Gastrocnemius medialis (tissue), 4 donors: ENCODE measurements at regions not wholly inside any gene's neighbourhood (a gene's known extent, or its start where the extent isn't known, plus 50 kb on each side); places are given as distances from the start of the nearest gene placed in this dataset.
A peak's percentile ranks its signal among the peaks of the same experiment; 100 is the strongest.
"Not testable (repeated sequence)": the region's sequence is repeated elsewhere in the genome, so short reads cannot be mapped to it uniquely, and the experiment has no call there.

Experiments used
- ATAC-seq, 2 donors: fragments of 150-250 bp; one replicate each; pipeline ENCODE4 v1.9.1; 2016
- DNase-seq, 2 donors: peaks; one replicate each; pipeline ENCODE4 v3.0.0-alpha.2; 2019
- H3K27ac ChIP-seq, 4 donors: fragments of 200-600 bp; sonication (generic); 1 replicate in 1 of 4; 2 replicates in 3 of 4; pipeline ENCODE4 v1.5.1; 2016 to 2018; ENCODE audit warnings: mild to moderate bottlenecking in 2 of 4, moderate library complexity in 1 of 4
- H3K27me3 ChIP-seq, 3 donors: fragments of 200-600 bp; sonication (generic) in 2 of 3; 1 replicate in 1 of 3; 2 replicates in 2 of 3; pipeline versions ENCODE4 v1.5.1 to v1.6.0; 2016 to 2019; ENCODE audit warnings: mild to moderate bottlenecking in 1 of 3, moderate library complexity in 1 of 3
- H3K36me3 ChIP-seq, 2 donors: fragments of 200-600 bp; sonication (generic) in 1 of 2; one replicate each; pipeline ENCODE4 v1.5.1; 2017 to 2018
- H3K4me1 ChIP-seq, 2 donors: fragments of 200-600 bp; sonication (generic) in 1 of 2; one replicate each; pipeline ENCODE4 v1.5.1; 2016 to 2017; ENCODE audit warnings: mild to moderate bottlenecking in 2 of 2
- H3K4me3 ChIP-seq, 4 donors: fragments of 200-600 bp; sonication (generic) in 3 of 4; 1 replicate in 1 of 4; 2 replicates in 3 of 4; pipeline ENCODE4 v1.5.1; 2016 to 2019; ENCODE audit warnings: mild to moderate bottlenecking in 2 of 4
- H3K9me3 ChIP-seq, 3 donors: fragments of 200-600 bp; sonication (generic) in 2 of 3; 1 replicate in 1 of 3; 2 replicates in 2 of 3; pipeline ENCODE4 v1.5.1; 2016 to 2019
- POLR2A ChIP-seq, 2 donors: fragments of 450-650 bp; IDR thresholded peaks; one replicate each; pipeline ENCODE4 v1.6.1; 2017; ENCODE audit warnings: antibody characterized with exemption in 2 of 2, mild to moderate bottlenecking in 2 of 2, moderate library complexity in 2 of 2
- in situ Hi-C, 4 donors: fragments of 200-750 bp; cut with MboI; loops; one replicate each; pipeline versions ENCODE4 v1.15.0 to v1.8.0; 2017; ENCODE audit warnings: low sequenced_read_pairs in 4 of 4
- intact Hi-C: fragments of 100-400 bp; cut with DNase I; formaldehyde crosslinking; loops from one replicate; pipeline ENCODE4 v1.15.1; 2023; ENCODE audit warnings: low total_unique reads
- TF ChIP-seq, protein P1 (sequence below), 5 experiments: fragments of 450-650 bp in 3 of 5; fragments of 200-600 bp in 2 of 5; sonication (generic) in 2 of 5; IDR thresholded peaks in 4 of 5; conservative IDR thresholded peaks in 1 of 5; 1 replicate in 4 of 5; 2 replicates in 1 of 5; pipeline ENCODE4 v1.5.1; 2016 to 2019; ENCODE audit warnings: antibody characterized with exemption in 5 of 5, mild to moderate bottlenecking in 3 of 5, moderate library complexity in 3 of 5

DNA sequence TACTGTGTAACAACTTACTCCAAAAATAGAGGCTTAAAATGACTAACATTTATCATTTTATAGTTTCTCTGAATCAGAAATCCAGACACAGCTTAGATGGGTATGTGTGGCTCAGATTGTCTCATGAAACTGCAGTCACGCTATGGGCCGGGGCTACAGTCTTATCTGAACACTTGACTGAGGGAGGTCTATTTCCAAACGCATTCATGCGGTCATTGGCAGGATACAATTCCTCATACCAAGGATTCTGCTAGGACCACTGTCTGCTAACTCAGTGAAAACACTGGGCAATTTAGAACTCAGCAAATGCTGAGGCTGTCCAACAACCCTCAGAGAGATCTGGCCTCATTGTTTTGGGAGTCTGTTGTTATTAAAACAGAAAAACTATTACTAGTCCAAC, 178.6 kb downstream of the TBX15 start:
- no peak for DNase-seq
- in situ Hi-C loops (no loop called here), intact Hi-C loops (no loop called here)

DNA sequence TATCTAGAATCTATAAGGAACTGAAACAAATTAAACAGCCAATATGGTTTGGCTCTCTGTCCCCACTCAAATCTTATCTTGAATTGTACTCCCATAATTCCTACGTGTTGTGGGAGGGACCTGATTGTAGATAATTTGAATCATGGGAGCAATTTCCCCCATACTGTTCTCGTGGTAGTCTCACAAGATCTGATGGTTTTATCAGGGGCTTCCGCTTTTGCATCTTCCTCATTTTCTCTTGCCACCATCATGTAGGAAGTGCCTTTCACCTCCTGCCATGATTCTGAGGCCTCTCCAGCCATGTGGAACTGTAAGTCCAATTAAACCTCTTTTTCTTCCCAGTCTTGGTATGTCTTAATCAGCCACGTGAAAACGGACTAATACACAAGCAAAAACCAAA, 185.0 kb downstream of the TBX15 start:
- H3K27ac ChIP-seq, intact Hi-C loops, in situ Hi-C loops, H3K27me3 ChIP-seq, H3K4me3 ChIP-seq, H3K4me1 ChIP-seq, ATAC-seq, DNase-seq, H3K9me3 ChIP-seq, H3K36me3 ChIP-seq: not testable (repeated sequence)

More for the DNA sequence above, 178.6 kb downstream of the TBX15 start:
- no peaks in the 10 kb centered on the region for H3K4me1 ChIP-seq
- no peaks in the 10 kb centered on the region for H3K27me3 ChIP-seq
- no peaks in the 10 kb centered on the region for H3K9me3 ChIP-seq
- ATAC-seq, result no peak
- no peak overlapping the region for H3K4me3 ChIP-seq
- H3K27ac ChIP-seq, result no peak overlapping the region
- H3K36me3 ChIP-seq, result no peaks in the 10 kb centered on the region
- TF ChIP-seq, protein P1, sequence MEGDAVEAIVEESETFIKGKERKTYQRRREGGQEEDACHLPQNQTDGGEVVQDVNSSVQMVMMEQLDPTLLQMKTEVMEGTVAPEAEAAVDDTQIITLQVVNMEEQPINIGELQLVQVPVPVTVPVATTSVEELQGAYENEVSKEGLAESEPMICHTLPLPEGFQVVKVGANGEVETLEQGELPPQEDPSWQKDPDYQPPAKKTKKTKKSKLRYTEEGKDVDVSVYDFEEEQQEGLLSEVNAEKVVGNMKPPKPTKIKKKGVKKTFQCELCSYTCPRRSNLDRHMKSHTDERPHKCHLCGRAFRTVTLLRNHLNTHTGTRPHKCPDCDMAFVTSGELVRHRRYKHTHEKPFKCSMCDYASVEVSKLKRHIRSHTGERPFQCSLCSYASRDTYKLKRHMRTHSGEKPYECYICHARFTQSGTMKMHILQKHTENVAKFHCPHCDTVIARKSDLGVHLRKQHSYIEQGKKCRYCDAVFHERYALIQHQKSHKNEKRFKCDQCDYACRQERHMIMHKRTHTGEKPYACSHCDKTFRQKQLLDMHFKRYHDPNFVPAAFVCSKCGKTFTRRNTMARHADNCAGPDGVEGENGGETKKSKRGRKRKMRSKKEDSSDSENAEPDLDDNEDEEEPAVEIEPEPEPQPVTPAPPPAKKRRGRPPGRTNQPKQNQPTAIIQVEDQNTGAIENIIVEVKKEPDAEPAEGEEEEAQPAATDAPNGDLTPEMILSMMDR (IDR thresholded peaks at IDR 0.05 in 4 of 5, conservative IDR thresholded peaks at IDR 0.05 in 1 of 5), result no peak
- TF ChIP-seq POLR2A (IDR thresholded peaks at IDR 0.05), result no peak

DNA sequence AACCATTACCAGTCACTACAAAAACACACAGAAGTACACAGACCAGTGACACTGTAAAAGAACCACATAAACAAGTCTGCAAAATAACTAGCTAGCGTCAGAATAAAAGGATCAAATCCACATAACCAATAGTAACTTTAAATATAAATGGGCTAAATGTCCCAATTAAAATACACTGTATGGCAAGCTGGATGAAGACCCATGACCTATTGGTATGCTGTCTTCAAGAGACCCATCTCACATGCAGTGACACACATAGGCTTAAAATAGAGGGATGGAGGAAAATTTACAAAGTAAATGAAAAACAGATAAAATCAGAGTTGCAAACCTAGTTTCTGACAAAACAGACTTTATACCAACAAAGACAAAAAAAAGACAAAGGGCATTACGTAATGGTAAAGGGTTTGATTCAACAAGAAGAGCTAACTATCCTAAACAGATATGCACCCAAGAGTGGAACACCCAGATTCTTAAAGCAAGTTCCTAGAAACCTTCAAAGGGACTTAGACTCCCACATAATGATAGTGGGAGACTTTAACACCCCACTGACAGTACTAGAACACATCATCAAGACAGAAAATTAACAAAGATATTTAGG, 196.9 kb downstream of the TBX15 start:
- Histone ChIP-seq H3K36me3 (no peaks in the 10 kb centered on the region), H3K27me3 (no peaks in the 10 kb centered on the region), H3K4me3 (no peak overlapping the region), H3K4me1 (no peaks in the 10 kb centered on the region), H3K27ac (no peak overlapping the region), H3K9me3 (peaks cover 0 to 5% (median 0%) of the 10 kb centered on the region in 3 donors)
- TF ChIP-seq POLR2A (IDR thresholded peaks at IDR 0.05), result no peak
- TF ChIP-seq, protein P1 (IDR thresholded peaks at IDR 0.05 in 4 of 5, conservative IDR thresholded peaks at IDR 0.05 in 1 of 5), result no peak
- DNase-seq (no peak), ATAC-seq (no peak)
- in situ Hi-C loops, result loop anchor here in 1 of 4 donors (25.0 kb wide), 1 partner anchor 221 kb away; no protein-coding TSS in a partner anchor
- intact Hi-C loops, result no loop called here

DNA sequence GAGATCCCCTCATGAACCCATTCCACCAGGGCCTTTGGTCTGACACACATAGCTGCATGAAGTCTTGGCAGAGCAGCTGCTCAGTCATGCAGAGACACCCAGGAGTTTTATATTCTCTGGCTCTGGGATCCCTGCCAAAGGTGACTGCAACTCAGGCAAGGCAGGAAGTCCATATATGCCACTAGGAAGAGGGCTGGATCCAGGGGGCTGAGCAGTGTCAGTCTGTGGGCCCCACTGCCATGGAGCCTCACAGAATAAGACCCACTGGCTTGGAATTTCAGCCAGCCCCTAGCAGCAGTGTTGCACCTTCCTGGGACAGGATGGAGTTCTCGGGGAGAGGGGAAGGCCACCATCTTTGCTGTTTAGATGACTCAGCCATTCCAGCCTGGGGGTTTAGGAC, 199.7 kb downstream of the TBX15 start:
- in situ Hi-C loops, result loop anchor here in 1 of 4 donors (25.0 kb wide), 1 partner anchor 224 kb away; no protein-coding TSS in a partner anchor
- Histone ChIP-seq H3K36me3 (no peaks in the 10 kb centered on the region), H3K27me3 (no peaks in the 10 kb centered on the region), H3K9me3 (peaks cover 0 to 5% (median 0%) of the 10 kb centered on the region in 3 donors), H3K27ac (no peak overlapping the region), H3K4me3 (no peak overlapping the region), H3K4me1 (no peaks in the 10 kb centered on the region)
- DNase-seq (peak in 1 of 2 donors; percentile 31), ATAC-seq (peak in 1 of 2 donors; percentile 53)
- intact Hi-C loops, result no loop called here
- TF ChIP-seq, protein P1 (IDR thresholded peaks at IDR 0.05 in 4 of 5, conservative IDR thresholded peaks at IDR 0.05 in 1 of 5), result no peak
- no peak for TF ChIP-seq POLR2A (IDR thresholded peaks at IDR 0.05)

DNA sequence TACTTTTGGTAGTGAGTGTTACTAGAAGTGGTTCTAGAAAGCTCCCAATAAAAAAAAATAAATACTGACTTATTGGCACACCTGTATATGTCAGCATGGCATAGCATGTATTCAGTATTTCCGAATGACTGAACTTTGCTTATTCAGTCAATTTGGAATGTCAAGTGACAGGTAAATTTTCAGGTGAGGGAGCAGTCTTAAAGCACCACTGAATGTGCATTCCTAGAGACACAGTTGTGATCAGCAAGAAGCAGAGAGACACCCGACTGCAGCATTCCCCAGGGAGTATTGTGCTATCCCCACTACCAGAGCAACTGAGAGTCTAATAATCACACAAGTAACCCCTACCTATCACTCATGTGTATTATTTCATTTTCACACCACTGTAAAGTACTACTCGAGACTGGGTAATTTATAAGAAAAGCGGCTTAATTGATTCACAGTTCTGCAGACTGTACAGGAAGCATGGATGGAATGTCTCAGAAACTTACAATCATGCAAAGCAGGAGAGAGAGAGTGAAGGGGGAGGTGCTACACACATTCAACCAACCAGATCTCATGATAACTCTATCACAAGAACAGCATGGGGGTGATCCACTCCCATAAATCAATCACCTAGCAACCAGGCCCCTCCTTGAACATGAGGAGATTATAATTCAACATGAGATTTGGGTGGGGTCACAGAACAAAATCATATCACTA, 201.5 kb downstream of the TBX15 start:
- no peaks in the 10 kb centered on the region for H3K4me1 ChIP-seq
- H3K36me3 ChIP-seq, result no peaks in the 10 kb centered on the region
- peaks cover 0 to 3% (median 0%) of the 10 kb centered on the region in 3 donors for H3K9me3 ChIP-seq
- DNase-seq, result no peak
- ATAC-seq, result no peak
- H3K4me3 ChIP-seq, result no peak overlapping the region
- in situ Hi-C loops (loop anchor here in 1 of 4 donors (25.0 kb wide), 1 partner anchor 226 kb away; no protein-coding TSS in a partner anchor), intact Hi-C loops (no loop called here)
- no peak overlapping the region for H3K27ac ChIP-seq
- no peaks in the 10 kb centered on the region for H3K27me3 ChIP-seq
- no peak for TF ChIP-seq POLR2A (IDR thresholded peaks at IDR 0.05)
- TF ChIP-seq, protein P1 (IDR thresholded peaks at IDR 0.05 in 4 of 5, conservative IDR thresholded peaks at IDR 0.05 in 1 of 5), result no peak
